NCI-H1048 (cell line): ENCODE measurements at regions not wholly inside any gene's neighbourhood (a gene's known extent, or its start where the extent isn't known, plus 50 kb on each side); places are given as distances from the start of the nearest gene placed in this dataset.

Experiments used
- DNase-seq: peaks from one replicate; lab custom pipeline; 2025; lab: John Stamatoyannopoulos, UW

- DNase-seq = no peak
These were observed 763.1 kb downstream of the USP25 start for GRCh38 chr21:16492892-16493291.

GRCh38 chr21:16496609-16497008, 766.8 kb downstream of the USP25 start:
- no peak for DNase-seq

GRCh38 chr21:16500271-16500670, 770.5 kb downstream of the USP25 start:
- DNase-seq = no peak

- no peak for DNase-seq
These were observed 772.5 kb downstream of the USP25 start for GRCh38 chr21:16502273-16502672.

GRCh38 chr21:16502897-16503296, 773.1 kb downstream of the USP25 start:
- no peak for DNase-seq

- no peak for DNase-seq
These were observed 774.5 kb downstream of the USP25 start for GRCh38 chr21:16504281-16504680.

- DNase-seq = no peak
These were observed 775.0 kb downstream of the USP25 start for GRCh38 chr21:16504766-16505165.

GRCh38 chr21:16509476-16509875, 779.7 kb downstream of the USP25 start:
- DNase-seq = no peak

- peak; percentile 19 for DNase-seq
These were observed 784.5 kb downstream of the USP25 start for GRCh38 chr21:16514316-16514715.

GRCh38 chr21:16517383-16517782, 787.6 kb downstream of the USP25 start:
- no peak for DNase-seq

- no peak for DNase-seq
These were observed 789.3 kb downstream of the USP25 start for GRCh38 chr21:16519036-16519435.

GRCh38 chr21:16519644-16520043, 789.9 kb downstream of the USP25 start:
- DNase-seq = no peak

- no peak for DNase-seq
These were observed 792.8 kb downstream of the USP25 start for GRCh38 chr21:16522548-16522947.

GRCh38 chr21:16530656-16531055, 800.9 kb downstream of the USP25 start:
- no peak for DNase-seq

GRCh38 chr21:16532840-16533239, 803.1 kb downstream of the USP25 start:
- DNase-seq = no peak

GRCh38 chr21:16533692-16534407, 804.1 kb downstream of the USP25 start:
- no peak for DNase-seq

- no peak for DNase-seq
These were observed 804.8 kb downstream of the USP25 start for GRCh38 chr21:16534408-16535101.

GRCh38 chr21:16535102-16535422, 805.3 kb downstream of the USP25 start:
- DNase-seq = no peak

GRCh38 chr21:16535626-16536025, 805.8 kb downstream of the USP25 start:
- no peak for DNase-seq

GRCh38 chr21:16536140-16536539, 806.4 kb downstream of the USP25 start:
- DNase-seq = no peak

GRCh38 chr21:16536643-16537434, 807.1 kb downstream of the USP25 start:
- DNase-seq = no peak

- no peak for DNase-seq
These were observed 807.7 kb downstream of the USP25 start for GRCh38 chr21:16537501-16537900.

- DNase-seq = no peak
These were observed 808.6 kb downstream of the USP25 start for GRCh38 chr21:16538405-16538804.
